A673 (cell line): ENCODE measurements at regions not wholly inside any gene's neighbourhood (a gene's known extent, or its start where the extent isn't known, plus 50 kb on each side); places are given as distances from the start of the nearest gene placed in this dataset.

Source experiments
- BruUV-seq: library from RNA; stranded (reverse); fragments of 400-500 nt; replicated peaks from 2 replicates; lab custom pipeline; 2021; lab: Mats Ljungman, UMichigan
- CTCF ChIA-PET: fragments of 300-600 bp; sonication (Branson Sonifier 250); formaldehyde crosslinking; loops from one replicate; lab custom pipeline; 2022; ENCODE audit warnings: antibody characterized with exemption; lab: Charles Lee
- POLR2A ChIA-PET: fragments of 300-600 bp; sonication (Branson Sonifier 250); formaldehyde crosslinking; loops from one replicate; lab custom pipeline; 2022; ENCODE audit warnings: antibody characterized with exemption; ENCODE audit not compliant: low non-redundant PET; lab: Charles Lee
- DNase-seq: peaks from one replicate; pipeline ENCODE4 v3.0.0-alpha.2; 2015; ENCODE audit warnings: low spot score
- H3K27ac ChIP-seq: fragments of 200-600 bp; sonication (generic); 2 replicates; pipeline ENCODE4 v1.5.1; 2016; ENCODE audit warnings: mixed run types, low read depth, mild to moderate bottlenecking, mixed read lengths, antibody characterized with exemption, low read length; ENCODE audit not compliant: poor library complexity, severe bottlenecking
- H3K27me3 ChIP-seq: fragments of 200-600 bp; sonication (generic); replicated peaks from 2 replicates; pipeline ENCODE4 v1.6.1; 2017; ENCODE audit warnings: mixed run types, low read depth, mild to moderate bottlenecking, mixed read lengths, antibody characterized with exemption, low read length; ENCODE audit not compliant: insufficient read depth, poor library complexity
- H3K36me3 ChIP-seq: fragments of 200-600 bp; sonication (generic); 2 replicates; pipeline ENCODE4 v1.6.1; 2016; ENCODE audit warnings: mixed run types, mild to moderate bottlenecking, mixed read lengths, antibody characterized with exemption, low read length; ENCODE audit not compliant: insufficient read depth, poor library complexity, severe bottlenecking
- H3K4me1 ChIP-seq: fragments of 200-600 bp; sonication (generic); 2 replicates; pipeline ENCODE4 v1.6.1; 2017; ENCODE audit warnings: mixed run types, mild to moderate bottlenecking, mixed read lengths, antibody characterized with exemption, low read length; ENCODE audit not compliant: insufficient read depth, poor library complexity, severe bottlenecking
- H3K4me3 ChIP-seq: fragments of 200-600 bp; sonication (generic); 2 replicates; pipeline ENCODE4 v1.5.1; 2016; ENCODE audit warnings: low read depth, mixed run types, mild to moderate bottlenecking, mixed read lengths, low read length; ENCODE audit not compliant: poor library complexity, severe bottlenecking
- H3K9me3 ChIP-seq: fragments of 200-600 bp; sonication (generic); 2 replicates; pipeline ENCODE4 v1.6.1; 2016; ENCODE audit warnings: mixed run types, low read depth, mild to moderate bottlenecking, mixed read lengths, antibody characterized with exemption, low read length; ENCODE audit not compliant: poor library complexity, severe bottlenecking
- EZH2 ChIP-seq: fragments of 200-600 bp; sonication (generic); IDR thresholded peaks from 2 replicates; pipeline ENCODE4 v1.6.1; 2017; ENCODE audit warnings: borderline replicate concordance, low read depth, mild to moderate bottlenecking, mixed read lengths, antibody characterized with exemption, low read length; ENCODE audit not compliant: poor library complexity, severe bottlenecking
- intact Hi-C: fragments of 100-400 bp; cut with micrococcal nuclease; formaldehyde crosslinking; loops from one replicate; pipeline ENCODE4 v1.10.0; 2022; ENCODE audit not compliant: unreplicated experiment
- TF ChIP-seq, protein P1 (sequence below): fragments of 300-800, 200-600 bp; sonication (generic); conservative IDR thresholded peaks from 2 replicates; pipeline ENCODE4 v1.5.1; 2017; ENCODE audit warnings: low read depth, mild to moderate bottlenecking, antibody characterized with exemption, low read length, moderate library complexity, mixed read lengths

DNA sequence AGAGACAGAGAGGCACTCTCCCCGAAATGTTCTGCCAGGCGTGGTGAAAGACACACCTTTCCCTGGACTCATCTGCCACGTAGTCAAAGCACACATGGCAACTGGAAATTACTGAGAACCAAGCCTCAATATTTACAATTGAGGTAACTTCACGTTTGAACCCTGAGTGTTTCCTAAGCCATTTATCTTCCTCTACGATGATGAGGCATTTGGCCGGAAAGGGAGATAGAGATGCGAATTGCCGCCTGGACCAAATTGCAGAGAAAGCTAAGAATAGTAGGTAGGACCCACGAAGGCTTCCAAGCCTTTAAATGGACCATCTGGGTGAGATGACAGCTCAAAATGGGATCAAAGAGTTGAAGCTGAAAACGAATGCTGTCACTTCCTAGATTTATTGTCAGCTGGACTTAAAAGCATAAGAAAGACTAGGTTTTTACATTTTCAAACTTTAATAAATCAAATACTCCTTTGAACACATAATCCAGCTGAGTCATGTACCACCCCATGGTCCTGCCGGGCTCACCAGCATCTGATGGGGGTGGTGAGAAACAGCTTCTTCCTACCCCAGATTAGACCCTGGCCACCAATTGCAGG, 135.6 kb upstream of the LYZL2 start:
- TF ChIP-seq EZH2 = no peak
- TF ChIP-seq, protein P1, sequence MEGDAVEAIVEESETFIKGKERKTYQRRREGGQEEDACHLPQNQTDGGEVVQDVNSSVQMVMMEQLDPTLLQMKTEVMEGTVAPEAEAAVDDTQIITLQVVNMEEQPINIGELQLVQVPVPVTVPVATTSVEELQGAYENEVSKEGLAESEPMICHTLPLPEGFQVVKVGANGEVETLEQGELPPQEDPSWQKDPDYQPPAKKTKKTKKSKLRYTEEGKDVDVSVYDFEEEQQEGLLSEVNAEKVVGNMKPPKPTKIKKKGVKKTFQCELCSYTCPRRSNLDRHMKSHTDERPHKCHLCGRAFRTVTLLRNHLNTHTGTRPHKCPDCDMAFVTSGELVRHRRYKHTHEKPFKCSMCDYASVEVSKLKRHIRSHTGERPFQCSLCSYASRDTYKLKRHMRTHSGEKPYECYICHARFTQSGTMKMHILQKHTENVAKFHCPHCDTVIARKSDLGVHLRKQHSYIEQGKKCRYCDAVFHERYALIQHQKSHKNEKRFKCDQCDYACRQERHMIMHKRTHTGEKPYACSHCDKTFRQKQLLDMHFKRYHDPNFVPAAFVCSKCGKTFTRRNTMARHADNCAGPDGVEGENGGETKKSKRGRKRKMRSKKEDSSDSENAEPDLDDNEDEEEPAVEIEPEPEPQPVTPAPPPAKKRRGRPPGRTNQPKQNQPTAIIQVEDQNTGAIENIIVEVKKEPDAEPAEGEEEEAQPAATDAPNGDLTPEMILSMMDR = no peak
- DNase-seq = no peak
- no TSS peak for BruUV-seq

DNA sequence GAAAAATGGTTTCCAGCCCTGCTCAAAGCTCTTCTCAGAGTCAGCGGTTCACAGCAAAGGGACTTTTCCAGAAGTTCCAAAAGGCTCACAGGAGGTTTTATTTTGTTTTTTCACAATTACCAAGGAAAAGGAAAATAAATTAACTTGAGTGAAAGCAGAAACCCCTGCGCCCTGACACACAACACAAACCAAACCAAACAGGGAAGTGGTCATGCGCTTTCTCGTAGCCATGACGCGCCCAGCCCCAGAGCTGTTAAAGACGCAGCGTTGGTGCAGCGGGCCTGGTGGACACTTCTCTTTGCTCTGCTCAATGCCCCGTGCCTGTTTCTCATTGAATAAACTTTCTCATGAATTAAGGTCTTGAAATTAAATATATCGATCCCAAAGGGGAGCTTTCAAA, 134.4 kb upstream of the LYZL2 start:
- no TSS peak for BruUV-seq
- CTCF ChIA-PET = no interaction called here

More for the DNA sequence above, 135.6 kb upstream of the LYZL2 start:
- ChIA-PET POLR2A (no interaction called here), CTCF (no interaction called here)
- Histone ChIP-seq H3K4me3 (no peak overlapping the region), H3K27me3 (no peaks in the 10 kb centered on the region), H3K36me3 (no peaks in the 10 kb centered on the region), H3K9me3 (peaks cover 9% of the 10 kb centered on the region), H3K4me1 (no peaks in the 10 kb centered on the region), H3K27ac (no peak overlapping the region)
- intact Hi-C loops = no loop called here

GRCh38 chr10:30762620-30763019, 133.1 kb upstream of the LYZL2 start:
- ChIA-PET CTCF (interaction anchor here (1.2 kb wide), 1 partner anchor 11 kb away, joined by 4 read pairs; no protein-coding TSS in a partner anchor), POLR2A (no interaction called here)
- BruUV-seq = no TSS peak
- no peak for TF ChIP-seq EZH2
- TF ChIP-seq, protein P1 = no peak
- H3K36me3 ChIP-seq = no peaks in the 10 kb centered on the region
- no peaks in the 10 kb centered on the region for H3K4me1 ChIP-seq
- DNase-seq = no peak
- intact Hi-C loops = no loop called here
- H3K9me3 ChIP-seq = no peaks in the 10 kb centered on the region
- no peak overlapping the region for H3K27ac ChIP-seq
- no peaks in the 10 kb centered on the region for H3K27me3 ChIP-seq
- H3K4me3 ChIP-seq = no peak overlapping the region

More for the DNA sequence above, 134.4 kb upstream of the LYZL2 start:
- H3K4me3 ChIP-seq = no peak overlapping the region
- no peak for TF ChIP-seq EZH2
- TF ChIP-seq, protein P1 = no peak
- intact Hi-C loops = no loop called here
- H3K27ac ChIP-seq = no peak overlapping the region
- DNase-seq = no peak
- H3K36me3 ChIP-seq = no peaks in the 10 kb centered on the region
- POLR2A ChIA-PET = no interaction called here
- H3K9me3 ChIP-seq = no peaks in the 10 kb centered on the region
- H3K27me3 ChIP-seq = no peaks in the 10 kb centered on the region
- no peaks in the 10 kb centered on the region for H3K4me1 ChIP-seq
